ENCODE measurements at regions not wholly inside any gene's neighbourhood (a gene's known extent, or its start where the extent isn't known, plus 50 kb on each side); places are given as distances from the start of the nearest gene placed in this dataset.

- TF ChIP-seq CTCF (conservative IDR thresholded peaks at IDR 0.05; ENCODE audit: low read depth), result no peak
- CTCF ChIA-PET, result interaction anchor here (0.6 to 3.0 kb wide), 15 partner anchors 11 to 517 kb away, joined by 3 to 25 read pairs (median 5); no protein-coding TSS in a partner anchor
- no peak for DNase-seq (ENCODE audit: low spot score)
- POLR2A ChIA-PET (ENCODE audit: low non-redundant PET), result no interaction called here
- H3K27ac ChIP-seq, result no peak overlapping the region
Observed at GRCh38 chr5:34486849-34487158, 169.3 kb upstream of the RAI14 start.

- POLR2A ChIA-PET (ENCODE audit: low non-redundant PET), result no interaction called here
- CTCF ChIA-PET, result interaction anchor here (0.6 to 3.0 kb wide), 12 partner anchors 12 to 516 kb away, joined by 3 to 25 read pairs (median 6); no protein-coding TSS in a partner anchor
- peak; percentile 44 for DNase-seq (ENCODE audit: low spot score)
- no peak for TF ChIP-seq CTCF (conservative IDR thresholded peaks at IDR 0.05; ENCODE audit: low read depth)
- no peak overlapping the region for H3K27ac ChIP-seq
Observed at GRCh38 chr5:34487159-34487879, 168.8 kb upstream of the RAI14 start.

GRCh38 chr5:34487956-34488355 lies 168.2 kb upstream of the RAI14 start:
- TF ChIP-seq CTCF (conservative IDR thresholded peaks at IDR 0.05; ENCODE audit: low read depth), result no peak
- no peak for DNase-seq (ENCODE audit: low spot score)
- no peak overlapping the region for H3K27ac ChIP-seq
- POLR2A ChIA-PET (ENCODE audit: low non-redundant PET), result no interaction called here
- CTCF ChIA-PET, result interaction anchor here (0.6 to 2.2 kb wide), 3 partner anchors 411 to 453 kb away, joined by 3 to 22 read pairs (median 3); no protein-coding TSS in a partner anchor

GRCh38 chr5:34488984-34489383 lies 167.1 kb upstream of the RAI14 start:
- CTCF ChIA-PET, result interaction anchor here (0.6 kb wide), 3 partner anchors 27 to 411 kb away, joined by 3 to 5 read pairs (median 4); no protein-coding TSS in a partner anchor
- POLR2A ChIA-PET (ENCODE audit: low non-redundant PET), result no interaction called here
- H3K27ac ChIP-seq, result no peak overlapping the region
- TF ChIP-seq CTCF (conservative IDR thresholded peaks at IDR 0.05; ENCODE audit: low read depth), result no peak
- no peak for DNase-seq (ENCODE audit: low spot score)

GRCh38 chr5:34490506-34491250 lies 165.4 kb upstream of the RAI14 start:
- POLR2A ChIA-PET (ENCODE audit: low non-redundant PET), result no interaction called here
- DNase-seq (ENCODE audit: low spot score), result no peak
- no peak overlapping the region for H3K27ac ChIP-seq
- no peak for TF ChIP-seq CTCF (conservative IDR thresholded peaks at IDR 0.05; ENCODE audit: low read depth)
- CTCF ChIA-PET, result interaction anchor here (0.7 kb wide), 1 partner anchor 405 kb away, joined by 3 read pairs; no protein-coding TSS in a partner anchor

- ChIA-PET CTCF (no interaction called here), POLR2A (ENCODE audit: low non-redundant PET) (no interaction called here)
- no peak overlapping the region for H3K27ac ChIP-seq
- no peak for DNase-seq (ENCODE audit: low spot score)
- no peak for TF ChIP-seq CTCF (conservative IDR thresholded peaks at IDR 0.05; ENCODE audit: low read depth)
Observed at GRCh38 chr5:34491251-34491620, 164.9 kb upstream of the RAI14 start.

All from RWPE1 (cell line).